OCI-LY7 (cell line): ENCODE measurements at regions not wholly inside any gene's neighbourhood (a gene's known extent, or its start where the extent isn't known, plus 50 kb on each side); places are given as distances from the start of the nearest gene placed in this dataset.

Source experiments
- BruUV-seq: library from RNA; stranded (reverse); fragments of 400-500 nt; replicated peaks from 2 replicates; lab custom pipeline; 2021; lab: Mats Ljungman, UMichigan
- CTCF ChIA-PET: fragments of 300-600 bp; sonication (Branson Sonifier 250); formaldehyde crosslinking; loops from one replicate; lab custom pipeline; 2022; ENCODE audit warnings: antibody characterized with exemption; ENCODE audit not compliant: unreplicated experiment; lab: Charles Lee
- POLR2A ChIA-PET: fragments of 300-600 bp; sonication (Branson Sonifier 250); formaldehyde crosslinking; loops from one replicate; lab custom pipeline; 2022; ENCODE audit warnings: antibody characterized with exemption; lab: Charles Lee
- DNase-seq: peaks from one replicate; pipeline ENCODE4 v3.0.0-alpha.2; 2015; ENCODE audit warnings: low spot score
- H2AFZ ChIP-seq: fragments of 200-600 bp; sonication (generic), shearing (Covaris generic); 2 replicates; pipeline ENCODE4 v1.6.1; 2014; ENCODE audit warnings: mild to moderate bottlenecking, antibody characterized with exemption, low read length, moderate library complexity
- H3K27ac ChIP-seq: fragments of 200-600 bp; sonication (generic); 2 replicates; pipeline ENCODE4 v1.5.1; 2014; ENCODE audit warnings: mixed run types, low read depth, mild to moderate bottlenecking, moderate library complexity, low read length, inconsistent platforms; ENCODE audit not compliant: poor library complexity, severe bottlenecking
- H3K36me3 ChIP-seq: fragments of 200-600 bp; sonication (generic); 2 replicates; pipeline ENCODE4 v1.6.1; 2014; ENCODE audit warnings: mild to moderate bottlenecking, antibody characterized with exemption, low read length, moderate library complexity, mixed read lengths; ENCODE audit not compliant: insufficient read depth
- H3K4me1 ChIP-seq: fragments of 200-600 bp; sonication (generic); 2 replicates; pipeline ENCODE4 v1.5.1; 2014; ENCODE audit warnings: mild to moderate bottlenecking, low read length; ENCODE audit not compliant: insufficient read depth, poor library complexity, severe bottlenecking
- H3K4me2 ChIP-seq: fragments of 200-600 bp; sonication (generic); 2 replicates; pipeline ENCODE4 v1.6.1; 2014; ENCODE audit warnings: mild to moderate bottlenecking, low read length
- H3K4me3 ChIP-seq: fragments of 200-600 bp; sonication (generic); 2 replicates; pipeline ENCODE4 v1.5.1; 2014; ENCODE audit warnings: mild to moderate bottlenecking, low read depth, low read length; ENCODE audit not compliant: poor library complexity, severe bottlenecking
- H3K79me2 ChIP-seq: fragments of 200-600 bp; sonication (generic); 2 replicates; pipeline ENCODE4 v1.6.1; 2016; ENCODE audit warnings: low read depth, mild to moderate bottlenecking, low read length, moderate library complexity, mixed read lengths; ENCODE audit not compliant: insufficient read depth
- H3K9me2 ChIP-seq: fragments of 200-600 bp; sonication (generic); 2 replicates; pipeline ENCODE4 v1.6.1; 2016; ENCODE audit warnings: mild to moderate bottlenecking, low read length, mixed read lengths; ENCODE audit not compliant: insufficient read depth
- H3K9me3 ChIP-seq: fragments of 200-600 bp; sonication (generic); 2 replicates; pipeline ENCODE4 v1.6.1; 2014; ENCODE audit warnings: mild to moderate bottlenecking, mixed run types, low read length, mixed read lengths
- H4K20me1 ChIP-seq: fragments of 200-600 bp; sonication (generic); 2 replicates; pipeline ENCODE4 v1.6.1; 2014; ENCODE audit warnings: mild to moderate bottlenecking, antibody characterized with exemption, low read length, moderate library complexity, mixed read lengths; ENCODE audit not compliant: insufficient read depth
- CTCF ChIP-seq: fragments of 200-600 bp; sonication (generic); conservative IDR thresholded peaks from 2 replicates; pipeline ENCODE4 v1.5.1; 2014; ENCODE audit warnings: mild to moderate bottlenecking, antibody characterized with exemption, low read length, moderate library complexity, mixed read lengths
- EZH2phosphoT487 ChIP-seq: fragments of 200-600 bp; sonication (generic); IDR thresholded peaks from 2 replicates; pipeline ENCODE4 v1.6.1; 2018; ENCODE audit warnings: low read depth, borderline replicate concordance, mild to moderate bottlenecking, mixed run types, antibody characterized with exemption, low read length, moderate library complexity, mixed read lengths
- intact Hi-C: fragments of 100-400 bp; cut with micrococcal nuclease; formaldehyde crosslinking; loops from one replicate; pipeline ENCODE4 v1.10.0; 2022; ENCODE audit not compliant: unreplicated experiment

- H3K36me3 ChIP-seq, result no peaks in the 10 kb centered on the region
- H3K4me3 ChIP-seq, result no peak overlapping the region
- no peak overlapping the region for H3K4me2 ChIP-seq
- ChIA-PET POLR2A (no interaction called here), CTCF (no interaction called here)
- no peaks in the 10 kb centered on the region for H4K20me1 ChIP-seq
- BruUV-seq, result no TSS peak
- H3K79me2 ChIP-seq, result no peaks in the 10 kb centered on the region
- no peaks in the 10 kb centered on the region for H3K9me2 ChIP-seq
- H3K4me1 ChIP-seq, result no peaks in the 10 kb centered on the region
- H2AFZ ChIP-seq, result no peak overlapping the region
- intact Hi-C loops, result no loop called here
- H3K9me3 ChIP-seq, result 0 out of 2 replicates have a peak, but pooled peaks cover 15% of the 10 kb centered on the region
- H3K27ac ChIP-seq, result no peak overlapping the region
- TF ChIP-seq CTCF (no peak), EZH2phosphoT487 (no peak)
- DNase-seq, result no peak
Observed at GRCh38 chr21:16620786-16621320, 891.1 kb downstream of the USP25 start.

GRCh38 chr21:16624479-16625118, 888.2 kb upstream of the CXADR start:
- no peak for TF ChIP-seq CTCF
- no peak for TF ChIP-seq EZH2phosphoT487
- no peak for DNase-seq
- no peaks in the 10 kb centered on the region for H4K20me1 ChIP-seq
- CTCF ChIA-PET, result no interaction called here
- BruUV-seq, result no TSS peak
- H3K27ac ChIP-seq, result no peak overlapping the region
- H2AFZ ChIP-seq, result no peak overlapping the region
- H3K4me2 ChIP-seq, result no peak overlapping the region
- POLR2A ChIA-PET, result no interaction called here
- H3K36me3 ChIP-seq, result no peaks in the 10 kb centered on the region
- no peaks in the 10 kb centered on the region for H3K9me2 ChIP-seq
- no peaks in the 10 kb centered on the region for H3K79me2 ChIP-seq
- intact Hi-C loops, result no loop called here
- H3K9me3 ChIP-seq, result no peaks in the 10 kb centered on the region
- no peak overlapping the region for H3K4me3 ChIP-seq
- H3K4me1 ChIP-seq, result no peaks in the 10 kb centered on the region

GRCh38 chr21:16625491-16625890, 887.4 kb upstream of the CXADR start:
- intact Hi-C loops, result no loop called here
- POLR2A ChIA-PET, result no interaction called here

More at GRCh38 chr21:16625491-16625890, 887.4 kb upstream of the CXADR start:
- TF ChIP-seq CTCF (no peak), EZH2phosphoT487 (no peak)
- Histone ChIP-seq H3K27ac (no peak overlapping the region), H3K9me2 (no peaks in the 10 kb centered on the region), H4K20me1 (no peaks in the 10 kb centered on the region), H3K36me3 (no peaks in the 10 kb centered on the region), H3K79me2 (no peaks in the 10 kb centered on the region), H3K4me3 (no peak overlapping the region), H3K4me1 (no peaks in the 10 kb centered on the region), H3K9me3 (no peaks in the 10 kb centered on the region), H2AFZ (no peak overlapping the region), H3K4me2 (no peak overlapping the region)
- no peak for DNase-seq
- CTCF ChIA-PET, result no interaction called here
- BruUV-seq, result no TSS peak
